ENCODE measurements at regions not wholly inside any gene's neighbourhood (a gene's known extent, or its start where the extent isn't known, plus 50 kb on each side); places are given as distances from the start of the nearest gene placed in this dataset.

DNA sequence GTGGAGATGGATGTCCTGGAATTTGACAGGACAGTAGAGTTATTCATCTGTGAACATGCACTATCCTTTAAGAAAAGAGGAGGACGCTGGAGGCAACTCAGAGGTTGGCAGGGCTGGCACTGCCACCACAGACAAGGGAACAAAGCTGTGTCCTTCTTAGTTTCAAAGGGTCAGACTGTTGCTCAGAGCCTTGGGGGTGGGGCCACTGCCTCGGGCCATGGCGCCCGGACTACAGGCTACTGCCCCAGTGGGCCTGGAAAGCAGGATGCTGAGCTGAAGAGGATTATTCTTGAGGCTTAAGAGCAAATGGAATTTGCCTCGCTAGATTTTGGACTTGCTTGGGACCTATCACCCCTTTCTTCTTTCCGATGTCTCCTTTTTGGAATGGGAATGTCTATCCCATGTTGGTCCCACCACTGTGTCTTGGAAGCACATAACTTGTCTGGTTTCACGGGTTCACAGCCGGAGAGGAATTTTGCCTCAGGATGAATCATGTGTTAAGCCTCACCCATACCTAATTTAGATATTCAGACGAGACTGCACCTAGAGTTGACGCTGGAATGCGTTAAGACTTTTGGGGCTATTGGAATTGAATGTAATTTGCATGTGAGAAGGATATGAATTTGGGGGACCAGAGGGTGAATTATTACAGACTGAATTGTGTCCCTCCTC is 114.8 kb upstream of the RFLNA start:
- TF ChIP-seq, protein P1, sequence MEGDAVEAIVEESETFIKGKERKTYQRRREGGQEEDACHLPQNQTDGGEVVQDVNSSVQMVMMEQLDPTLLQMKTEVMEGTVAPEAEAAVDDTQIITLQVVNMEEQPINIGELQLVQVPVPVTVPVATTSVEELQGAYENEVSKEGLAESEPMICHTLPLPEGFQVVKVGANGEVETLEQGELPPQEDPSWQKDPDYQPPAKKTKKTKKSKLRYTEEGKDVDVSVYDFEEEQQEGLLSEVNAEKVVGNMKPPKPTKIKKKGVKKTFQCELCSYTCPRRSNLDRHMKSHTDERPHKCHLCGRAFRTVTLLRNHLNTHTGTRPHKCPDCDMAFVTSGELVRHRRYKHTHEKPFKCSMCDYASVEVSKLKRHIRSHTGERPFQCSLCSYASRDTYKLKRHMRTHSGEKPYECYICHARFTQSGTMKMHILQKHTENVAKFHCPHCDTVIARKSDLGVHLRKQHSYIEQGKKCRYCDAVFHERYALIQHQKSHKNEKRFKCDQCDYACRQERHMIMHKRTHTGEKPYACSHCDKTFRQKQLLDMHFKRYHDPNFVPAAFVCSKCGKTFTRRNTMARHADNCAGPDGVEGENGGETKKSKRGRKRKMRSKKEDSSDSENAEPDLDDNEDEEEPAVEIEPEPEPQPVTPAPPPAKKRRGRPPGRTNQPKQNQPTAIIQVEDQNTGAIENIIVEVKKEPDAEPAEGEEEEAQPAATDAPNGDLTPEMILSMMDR (IDR thresholded peaks at IDR 0.05) = no peak
- TF ChIP-seq POLR2A (IDR thresholded peaks at IDR 0.05) = no peak

DNA sequence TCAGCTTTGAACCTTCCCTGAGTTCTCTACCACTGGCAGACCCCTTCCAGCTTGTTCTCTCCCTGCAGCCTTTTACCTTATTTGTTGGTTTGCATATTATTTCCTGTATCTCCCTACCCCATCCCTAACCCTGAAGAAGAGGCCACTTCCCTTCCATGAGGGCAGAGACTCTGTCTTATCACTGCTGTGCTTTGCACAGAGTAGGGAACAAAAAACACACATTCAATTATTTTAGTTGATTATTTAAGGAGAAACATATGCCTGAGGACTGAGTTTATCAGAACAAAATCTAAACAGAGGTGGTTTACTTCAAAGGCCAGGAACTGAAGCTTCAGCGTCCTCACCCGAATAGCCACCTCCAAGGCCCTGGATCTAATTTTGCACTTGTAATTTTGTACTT is 111.7 kb upstream of the RFLNA start:
- no peak overlapping the region for H3K27ac ChIP-seq
- WGBS, 2 donors = 50 to 71% methylated on average over 2 of the region's 2 CpGs
- no peak for DNase-seq
- no peak overlapping the region for H3K4me3 ChIP-seq
- TF ChIP-seq, protein P1 (IDR thresholded peaks at IDR 0.05) = no peak
- TF ChIP-seq POLR2A (IDR thresholded peaks at IDR 0.05) = no peak
- no peaks in the 10 kb centered on the region for H3K9me3 ChIP-seq
- intact Hi-C loops (cut with DNase I; ENCODE audit: low total_unique reads) = no loop called here
- peaks cover under 1% of the 10 kb centered on the region for H3K4me1 ChIP-seq
- H3K27me3 ChIP-seq = no peaks in the 10 kb centered on the region
- no peaks in the 10 kb centered on the region for H3K36me3 ChIP-seq (ENCODE audit: low read depth, missing control alignments)

More for the DNA sequence above, 114.8 kb upstream of the RFLNA start:
- no peak overlapping the region for H3K27ac ChIP-seq
- no peaks in the 10 kb centered on the region for H3K9me3 ChIP-seq
- intact Hi-C loops (cut with DNase I; ENCODE audit: low total_unique reads) = no loop called here
- 86% methylated on average over 11 of the region's 11 CpGs for WGBS, 2 donors
- no peak overlapping the region for H3K4me3 ChIP-seq
- H3K4me1 ChIP-seq = no peaks in the 10 kb centered on the region
- no peak for DNase-seq
- H3K36me3 ChIP-seq (ENCODE audit: low read depth, missing control alignments) = no peaks in the 10 kb centered on the region
- no peaks in the 10 kb centered on the region for H3K27me3 ChIP-seq

DNA sequence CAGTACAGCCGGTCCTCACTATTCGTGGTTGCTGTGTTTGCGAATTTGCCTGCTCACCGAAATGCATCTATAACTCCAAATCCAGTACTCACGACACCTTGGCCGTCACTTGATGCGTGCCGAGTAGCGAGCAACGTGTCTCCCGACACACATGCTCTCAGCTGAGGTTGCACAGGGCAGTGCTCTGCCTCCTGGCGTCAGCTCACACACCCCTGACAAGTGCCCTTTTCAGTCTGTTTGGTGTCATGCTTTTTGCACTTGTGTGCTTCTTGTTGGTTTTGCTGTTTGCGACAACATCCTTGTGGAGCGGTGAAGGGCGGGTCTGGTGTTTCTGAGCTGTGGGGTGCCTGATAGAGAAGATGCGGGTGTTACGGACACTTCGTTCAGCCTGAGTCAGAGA is 110.4 kb upstream of the RFLNA start:
- Histone ChIP-seq H3K27ac (no peak overlapping the region), H3K36me3 (ENCODE audit: low read depth, missing control alignments) (no peaks in the 10 kb centered on the region), H3K4me1 (peaks cover 6% of the 10 kb centered on the region), H3K4me3 (no peak overlapping the region), H3K27me3 (no peaks in the 10 kb centered on the region), H3K9me3 (no peaks in the 10 kb centered on the region)
- 94% methylated on average over 18 of the region's 18 CpGs for WGBS, 2 donors
- DNase-seq = no peak
- intact Hi-C loops (cut with DNase I; ENCODE audit: low total_unique reads) = no loop called here
- TF ChIP-seq, protein P1 (IDR thresholded peaks at IDR 0.05) = no peak
- no peak for TF ChIP-seq POLR2A (IDR thresholded peaks at IDR 0.05)

GRCh38 chr12:124185971-124186686 is 108.8 kb upstream of the RFLNA start:
- WGBS, 2 donors = 64 to 66% methylated on average over 15 of the region's 15 CpGs
- Histone ChIP-seq H3K4me1 (peaks cover 6% of the 10 kb centered on the region), H3K27ac (no peak overlapping the region), H3K4me3 (no peak overlapping the region), H3K9me3 (no peaks in the 10 kb centered on the region), H3K36me3 (ENCODE audit: low read depth, missing control alignments) (no peaks in the 10 kb centered on the region), H3K27me3 (no peaks in the 10 kb centered on the region)
- TF ChIP-seq, protein P1 (IDR thresholded peaks at IDR 0.05) = no peak
- no peak for TF ChIP-seq POLR2A (IDR thresholded peaks at IDR 0.05)
- intact Hi-C loops (cut with DNase I; ENCODE audit: low total_unique reads) = no loop called here
- no peak for DNase-seq

Measured in testis (tissue), 2 donors.